Right ventricle myocardium superior (tissue), 1 donor: ENCODE measurements at regions not wholly inside any gene's neighbourhood (a gene's known extent, or its start where the extent isn't known, plus 50 kb on each side); places are given as distances from the start of the nearest gene placed in this dataset.

Source experiments
- ATAC-seq: fragments of 200-7000 bp; cut with Tn5 transposase; one replicate; pipeline ENCODE4 v1.9.1; 2020; ENCODE audit warnings: mild to moderate bottlenecking; ENCODE audit not compliant: poor library complexity
- DNase-seq: peaks from one replicate; pipeline ENCODE4 v3.0.0-alpha.2; 2020
- intact Hi-C: fragments of 100-400 bp; cut with DNase I; formaldehyde crosslinking; loops from one replicate; pipeline ENCODE4 v1.11.2; 2022
- donor health status: DM: no; HTN: yes; CAD: no; lungs with severe emphysema.

- DNase-seq (no peak), ATAC-seq (no peak)
- intact Hi-C loops, result no loop called here
Observed at GRCh38 chr5:115387816-115388215, 91.4 kb upstream of the CCDC112 start.

GRCh38 chr5:115386657-115387056, 90.2 kb upstream of the CCDC112 start:
- DNase-seq, result no peak
- intact Hi-C loops, result no loop called here
- ATAC-seq, result no peak

DNA sequence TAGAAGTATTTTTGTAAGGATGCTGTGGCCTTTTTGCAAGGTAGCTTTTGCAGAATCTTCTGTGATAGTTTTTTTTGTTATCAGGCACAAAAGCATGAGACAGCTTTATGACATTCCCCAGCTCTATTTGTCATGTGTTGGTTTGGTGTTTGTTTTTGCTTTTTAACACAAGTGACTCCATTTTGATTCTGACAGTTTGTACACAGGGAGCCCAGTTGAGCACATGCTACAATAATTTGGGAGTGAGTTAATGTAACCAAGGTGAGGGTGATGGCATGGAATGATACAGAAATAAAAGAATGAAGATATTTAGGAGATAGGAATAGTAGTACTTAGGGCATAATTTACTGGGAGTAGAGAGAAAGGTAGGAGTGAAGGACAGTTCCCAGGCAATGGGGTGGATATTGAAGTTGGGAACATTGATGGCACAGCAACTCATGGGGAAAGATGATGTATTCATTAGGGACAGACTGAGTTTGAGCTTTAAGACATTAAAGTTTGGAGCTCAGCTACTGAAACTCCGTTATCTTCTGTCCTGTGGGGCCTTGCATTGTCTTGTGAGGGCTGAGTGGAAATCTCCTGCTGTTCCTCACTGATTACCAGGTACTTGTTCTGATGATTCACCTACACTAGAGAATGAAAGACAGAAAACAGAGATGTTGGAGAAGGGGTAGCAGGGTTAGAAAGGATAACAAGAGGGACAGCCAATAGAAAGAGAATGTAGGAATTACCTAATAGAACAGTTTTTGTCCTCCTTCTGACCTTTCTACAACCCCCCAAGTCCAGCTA, 88.3 kb upstream of the CCDC112 start:
- DNase-seq, result no peak
- ATAC-seq, result no peak
- intact Hi-C loops, result no loop called here

- ATAC-seq (no peak), DNase-seq (no peak)
- intact Hi-C loops, result no loop called here
Observed at GRCh38 chr5:115382989-115383388, 86.5 kb upstream of the CCDC112 start.

DNA sequence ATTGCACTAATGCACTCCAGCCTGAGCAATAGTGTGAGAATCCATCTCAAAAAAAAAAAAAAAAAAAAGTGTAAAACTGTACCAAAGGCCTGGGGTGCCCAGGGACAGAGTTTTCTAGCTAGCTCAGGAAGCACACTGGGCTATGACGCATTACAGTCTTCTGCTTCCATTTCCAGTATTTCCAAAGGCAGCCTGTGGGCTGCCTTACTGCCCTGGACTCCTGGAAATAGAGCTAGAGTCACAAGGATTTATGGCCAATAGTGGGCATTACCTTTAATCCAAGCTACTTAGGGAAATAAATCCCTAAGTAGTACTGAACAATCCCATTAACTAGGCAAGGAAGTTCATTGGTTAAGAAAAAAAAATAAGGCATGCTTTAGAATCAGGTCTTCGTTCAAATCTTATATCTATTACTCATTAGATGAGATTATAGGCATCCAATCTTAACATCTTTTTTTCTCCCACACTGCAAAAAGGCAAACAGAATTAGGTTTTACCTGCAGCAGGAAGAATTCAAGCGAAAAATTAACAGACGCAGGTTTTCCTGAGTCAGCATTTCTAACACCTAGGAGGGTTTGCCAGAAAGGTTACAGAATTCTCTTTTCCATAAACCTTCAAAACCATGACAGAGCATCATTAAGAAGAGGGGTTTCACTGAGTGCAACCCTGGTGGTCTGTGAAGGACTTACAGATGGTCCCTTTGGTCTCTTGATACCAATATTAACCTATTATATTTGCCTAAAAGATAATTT, 85.6 kb upstream of the CCDC112 start:
- DNase-seq (no peak), ATAC-seq (no peak)
- intact Hi-C loops, result no loop called here

DNA sequence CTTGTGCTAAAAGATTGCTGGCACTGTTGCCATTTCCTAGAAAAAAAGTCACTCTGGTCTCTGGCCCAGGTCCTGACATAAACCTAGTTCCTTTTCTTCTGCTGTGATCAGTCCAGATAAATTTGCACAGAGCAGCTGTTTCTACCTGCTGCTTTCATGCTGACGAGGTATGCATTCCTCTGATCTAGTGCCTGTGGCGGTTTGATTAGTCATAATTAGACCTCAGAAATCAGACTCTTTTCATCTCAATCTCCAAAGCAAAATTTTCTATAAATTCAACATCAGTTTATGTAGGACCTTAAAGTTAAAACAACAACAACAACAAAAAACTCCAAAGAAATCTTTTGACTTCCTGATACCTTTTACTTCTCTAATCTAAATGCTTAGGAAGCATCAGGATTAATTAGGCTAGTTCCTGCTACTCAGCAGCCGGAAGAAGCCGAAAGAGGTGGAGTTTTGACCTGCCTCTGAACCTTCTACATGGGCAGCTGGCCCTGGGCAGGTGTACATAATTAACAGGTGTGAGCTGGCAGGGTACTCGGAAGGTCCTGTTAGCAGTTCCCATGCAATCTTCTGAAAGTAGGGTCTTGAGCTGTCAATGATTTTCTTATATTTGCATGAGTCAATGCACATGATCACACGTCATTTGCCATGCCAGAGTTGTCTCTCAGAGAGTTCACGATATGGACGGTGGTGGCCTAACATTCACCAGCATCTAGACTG, 83.3 kb upstream of the CCDC112 start:
- intact Hi-C loops, result loop anchor here (5.0 to 10.0 kb wide), 3 partner anchors 78 to 198 kb away; partner anchors contain the start of gene FEM1C
- no peak for DNase-seq
- no peak for ATAC-seq

DNA sequence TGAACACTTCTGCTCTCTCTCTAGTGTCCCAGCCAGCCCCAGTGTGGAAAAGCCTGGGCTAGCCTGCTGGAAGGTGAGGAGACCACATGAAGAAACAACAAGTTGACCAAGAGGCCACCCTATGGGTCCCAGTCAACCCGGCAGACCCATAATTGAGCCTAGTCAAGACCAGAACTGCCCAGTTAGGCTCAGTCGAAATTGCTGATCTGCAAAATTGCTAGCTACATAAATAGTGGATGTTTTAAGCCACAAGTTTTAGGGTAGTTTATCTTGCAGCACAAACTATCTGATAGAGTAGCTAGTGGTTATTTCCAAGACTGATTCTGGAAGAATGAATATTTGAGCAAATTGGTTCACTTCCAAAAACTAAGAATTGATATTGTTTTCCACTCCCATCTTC, 82.3 kb upstream of the CCDC112 start:
- intact Hi-C loops, result loop anchor here (5.0 to 10.0 kb wide), 3 partner anchors 79 to 199 kb away; partner anchors contain the start of gene FEM1C
- DNase-seq (no peak), ATAC-seq (no peak)

- no peak for DNase-seq
- ATAC-seq, result peak; percentile 74
- intact Hi-C loops, result loop anchor here (5.0 to 10.0 kb wide), 3 partner anchors 80 to 200 kb away; partner anchors contain the start of gene FEM1C
Observed at GRCh38 chr5:115377468-115378217, 81.2 kb upstream of the CCDC112 start.

DNA sequence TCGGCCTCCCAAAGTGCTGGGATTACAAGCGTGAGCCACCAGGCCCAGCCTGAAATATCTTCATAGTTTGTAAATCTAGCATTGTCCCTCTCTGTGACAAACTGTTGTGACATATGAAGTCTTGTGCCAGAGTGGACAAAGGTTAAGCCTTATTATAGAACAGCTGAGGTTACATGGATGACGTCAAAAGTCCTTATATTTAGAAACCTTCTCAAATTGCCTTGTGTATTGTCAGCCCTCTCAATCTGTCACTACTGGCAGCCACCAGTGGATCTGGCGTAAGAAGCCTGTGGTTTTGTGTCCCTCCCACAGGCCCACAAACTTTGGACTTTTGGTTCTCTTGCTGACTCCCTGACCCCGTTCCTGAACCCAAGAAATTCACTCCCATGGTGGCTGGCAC, 79.4 kb upstream of the CCDC112 start:
- peak; percentile 87 for ATAC-seq
- DNase-seq, result no peak
- intact Hi-C loops, result loop anchor here (5.0 to 10.0 kb wide), 3 partner anchors 81 to 201 kb away; partner anchors contain the start of gene FEM1C

DNA sequence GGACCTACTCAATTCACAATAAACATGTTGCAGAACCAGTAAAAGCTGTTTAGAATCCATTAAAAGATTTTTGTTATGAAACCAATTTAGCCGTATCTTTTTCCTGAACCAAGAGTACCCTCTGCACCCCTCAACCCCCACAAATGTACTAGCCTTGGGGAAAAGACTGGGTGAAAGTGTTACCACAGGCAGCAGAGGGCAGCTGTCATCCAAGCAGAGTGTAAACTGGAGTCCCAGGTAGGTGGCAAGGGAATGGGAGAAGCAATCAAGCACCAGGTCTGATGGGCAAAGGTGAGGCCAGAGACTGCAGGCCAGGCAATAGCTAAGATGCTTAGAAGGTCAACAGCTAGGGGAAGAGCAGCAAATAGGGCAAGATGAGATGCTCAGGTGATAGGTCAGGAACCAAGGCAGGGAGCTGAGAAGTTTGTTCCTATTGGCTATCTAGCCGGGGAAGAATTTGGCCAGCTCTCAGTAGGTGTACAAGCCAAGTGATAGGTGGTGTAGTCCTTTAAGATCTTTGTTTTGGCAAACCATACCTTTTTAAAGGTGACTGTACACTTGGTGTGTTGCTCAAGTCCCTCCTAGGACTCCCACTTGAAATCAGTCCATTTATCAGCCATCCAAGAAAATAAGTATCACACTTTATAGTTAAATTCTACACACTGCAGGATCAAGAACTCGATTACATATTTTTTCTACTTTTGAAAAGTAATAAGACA, 77.8 kb upstream of the CCDC112 start:
- ATAC-seq (no peak), DNase-seq (no peak)
- intact Hi-C loops, result loop anchor here (10.0 kb wide), 1 partner anchor 171 kb away; the partner anchor contains the start of gene FEM1C

DNA sequence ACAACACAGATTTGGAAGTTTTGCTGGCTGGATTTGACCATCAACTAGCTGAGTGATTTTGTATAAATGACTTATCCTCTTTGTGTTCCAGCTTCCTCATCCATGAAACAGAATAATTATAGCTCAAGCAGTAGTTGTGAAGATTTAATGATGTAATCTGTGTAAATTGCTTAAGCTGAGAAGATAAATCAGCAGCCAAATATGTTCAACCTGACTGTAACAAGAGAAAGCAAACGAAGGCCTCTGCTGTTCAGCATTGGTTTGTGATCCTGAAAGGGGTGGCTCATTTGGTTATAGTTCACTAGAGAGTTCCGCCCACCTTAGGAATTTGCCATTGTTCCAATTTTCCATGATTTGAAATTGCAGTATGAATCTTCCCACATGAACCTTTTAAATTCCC, 75.7 kb upstream of the CCDC112 start:
- ATAC-seq, result no peak
- intact Hi-C loops, result loop anchor here (10.0 kb wide), 1 partner anchor 173 kb away; the partner anchor contains the start of gene FEM1C
- DNase-seq, result no peak

- ATAC-seq, result no peak
- intact Hi-C loops, result loop anchor here (10.0 kb wide), 1 partner anchor 175 kb away; the partner anchor contains the start of gene FEM1C
Observed at GRCh38 chr5:115369430-115370144, 73.1 kb upstream of the CCDC112 start.

GRCh38 chr5:115366223-115366622, 69.8 kb upstream of the CCDC112 start:
- intact Hi-C loops, result no loop called here
- DNase-seq (no peak), ATAC-seq (peak; percentile 85)

More at GRCh38 chr5:115369430-115370144, 73.1 kb upstream of the CCDC112 start:
- DNase-seq, result no peak

- ATAC-seq, result no peak
Observed at GRCh38 chr5:115363879-115364278, 67.4 kb upstream of the CCDC112 start.

GRCh38 chr5:115360046-115360685, 63.7 kb upstream of the CCDC112 start:
- no peak for ATAC-seq

More at GRCh38 chr5:115363879-115364278, 67.4 kb upstream of the CCDC112 start:
- intact Hi-C loops, result no loop called here
- DNase-seq, result no peak

GRCh38 chr5:115355767-115356381, 59.4 kb upstream of the CCDC112 start:
- intact Hi-C loops, result no loop called here
- no peak for ATAC-seq
- no peak for DNase-seq

More at GRCh38 chr5:115360046-115360685, 63.7 kb upstream of the CCDC112 start:
- intact Hi-C loops, result no loop called here
- no peak for DNase-seq
